HT-29 (cell line): ENCODE measurements at regions not wholly inside any gene's neighbourhood (a gene's known extent, or its start where the extent isn't known, plus 50 kb on each side); places are given as distances from the start of the nearest gene placed in this dataset.

Experiments
- DNase-seq: peaks from one replicate; pipeline ENCODE4 v3.0.0-alpha.2; 2015; ENCODE audit warnings: low spot score

DNA sequence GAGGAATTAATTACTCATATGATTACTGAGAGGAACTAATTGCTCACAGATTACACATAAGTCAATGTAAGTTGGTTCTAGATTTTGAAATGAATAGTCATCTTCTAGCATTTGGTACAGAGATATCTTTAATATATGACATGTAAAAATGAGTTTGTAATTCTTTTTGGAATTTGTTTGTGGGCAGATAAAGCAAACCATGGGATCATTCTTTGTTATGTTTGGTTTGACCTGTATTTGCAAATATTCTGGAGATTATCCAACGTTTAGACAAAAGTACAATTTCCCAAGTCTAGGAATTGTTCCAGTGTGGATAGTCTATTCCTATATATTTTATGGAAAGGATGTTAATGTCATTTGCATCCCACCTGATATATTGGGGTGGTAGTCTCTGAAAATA is 309.6 kb upstream of the EDNRB start:
- no peak for DNase-seq

GRCh38 chr13:78227709-78228108 is 309.1 kb upstream of the EDNRB start:
- no peak for DNase-seq

DNA sequence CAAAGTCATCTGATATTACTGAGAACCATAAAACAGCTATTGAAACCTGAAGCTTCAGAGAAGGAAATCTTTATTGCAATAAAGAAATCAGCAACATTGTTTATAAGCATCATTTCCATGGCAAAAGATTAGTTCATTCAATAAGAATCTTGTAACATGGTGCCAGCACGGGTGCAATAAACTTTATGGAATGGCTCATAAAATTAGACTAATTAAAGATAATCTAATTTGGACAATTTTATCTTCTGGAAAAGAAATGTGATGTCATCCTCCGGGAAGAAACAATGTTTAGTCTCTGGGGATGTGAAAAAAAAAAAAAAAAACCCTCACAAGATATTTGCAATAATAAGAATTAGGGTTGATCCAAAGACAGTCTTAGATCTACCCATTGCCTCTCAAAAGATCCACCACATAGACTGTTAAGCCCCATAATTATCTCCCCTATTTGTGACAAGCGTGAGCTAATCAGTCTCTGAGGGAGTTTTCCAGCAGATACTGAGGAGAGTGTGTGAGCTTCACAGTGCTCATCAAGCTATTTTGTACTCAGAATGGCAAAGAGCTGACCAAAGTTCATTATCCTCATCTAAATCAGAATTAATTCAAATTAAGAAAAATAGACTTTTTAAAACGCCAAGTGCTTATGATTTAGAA is 297.0 kb upstream of the EDNRB start:
- no peak for DNase-seq

- no peak for DNase-seq
Observed at GRCh38 chr13:78201411-78201810, 282.8 kb upstream of the EDNRB start.

- no peak for DNase-seq
Observed at GRCh38 chr13:78198821-78199220, 280.2 kb upstream of the EDNRB start.

GRCh38 chr13:78198419-78198818 is 279.8 kb upstream of the EDNRB start:
- no peak for DNase-seq

DNA sequence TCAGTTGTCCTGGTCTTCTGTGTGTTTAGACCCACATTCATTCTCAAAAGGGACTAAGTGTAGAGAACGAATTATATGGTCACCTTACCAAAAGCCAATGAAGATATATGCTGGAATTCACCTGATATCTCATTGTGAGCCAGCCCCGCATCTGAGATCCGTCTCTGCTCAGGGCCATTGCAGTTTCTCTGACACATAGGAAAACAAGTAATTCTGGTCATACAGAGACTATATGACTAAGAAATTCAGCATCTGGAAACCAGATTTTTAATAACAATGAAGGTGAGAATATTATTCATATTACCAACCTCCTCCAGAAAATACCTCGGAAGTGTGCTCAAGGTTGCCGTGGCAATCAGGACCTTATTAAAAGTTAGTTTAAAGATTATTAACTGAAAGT is 278.6 kb upstream of the EDNRB start:
- no peak for DNase-seq

DNA sequence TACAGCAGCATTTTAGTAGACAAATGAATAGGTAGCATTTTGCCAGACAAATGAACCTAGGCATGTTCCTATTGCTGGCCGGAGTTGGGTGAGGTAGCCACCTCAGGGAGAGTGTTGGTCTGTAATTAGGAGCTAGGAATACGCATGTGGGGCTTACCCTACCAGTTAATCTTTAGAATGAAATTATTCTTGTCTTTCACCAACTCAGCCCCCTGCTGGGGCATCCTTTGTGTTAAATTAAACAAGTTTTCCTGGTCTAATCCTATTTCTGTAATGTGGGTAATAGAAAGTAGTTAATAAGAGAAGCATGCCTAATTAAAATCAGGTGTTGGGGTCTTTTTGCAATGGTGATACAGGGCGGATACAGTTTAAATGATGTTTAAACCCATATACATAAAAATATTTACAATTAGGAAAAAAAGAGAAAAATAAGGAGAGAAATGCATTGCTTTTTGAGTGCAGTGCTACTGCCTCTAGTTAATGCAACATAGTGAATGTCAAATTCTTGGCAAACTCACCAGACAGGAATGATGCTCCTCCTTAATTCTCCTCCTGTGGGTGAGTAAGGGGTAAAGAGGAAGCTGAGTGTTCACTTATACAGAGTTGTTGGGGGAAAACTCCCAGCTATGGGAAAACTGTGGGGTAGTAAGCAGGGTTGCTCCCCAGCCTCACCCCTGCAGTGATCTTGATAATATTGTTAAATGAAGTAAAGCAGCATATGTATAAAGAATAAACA is 276.4 kb upstream of the EDNRB start:
- DNase-seq = no peak

GRCh38 chr13:78193846-78194245 is 275.2 kb upstream of the EDNRB start:
- no peak for DNase-seq

GRCh38 chr13:78192716-78193115 is 274.1 kb upstream of the EDNRB start:
- DNase-seq = no peak

DNA sequence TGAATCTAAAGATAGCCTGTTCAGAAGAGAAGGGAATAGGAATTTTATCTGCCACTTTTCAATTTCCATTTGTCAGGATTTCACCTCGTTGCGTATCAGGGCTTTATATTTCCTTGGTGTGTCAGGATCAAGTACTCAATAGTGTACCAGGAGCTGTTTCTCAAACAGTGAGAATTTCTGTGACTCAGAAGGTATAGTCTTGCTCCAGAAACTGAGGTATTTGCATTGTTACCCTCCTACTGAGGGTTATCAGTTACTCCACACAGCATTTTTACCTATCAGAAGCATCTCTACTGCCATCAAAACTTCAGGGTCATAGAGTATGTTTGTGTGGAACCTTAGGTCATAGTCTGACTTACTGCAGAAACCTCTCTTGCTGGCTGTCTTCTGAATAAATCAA is 271.7 kb upstream of the EDNRB start:
- DNase-seq = no peak

DNA sequence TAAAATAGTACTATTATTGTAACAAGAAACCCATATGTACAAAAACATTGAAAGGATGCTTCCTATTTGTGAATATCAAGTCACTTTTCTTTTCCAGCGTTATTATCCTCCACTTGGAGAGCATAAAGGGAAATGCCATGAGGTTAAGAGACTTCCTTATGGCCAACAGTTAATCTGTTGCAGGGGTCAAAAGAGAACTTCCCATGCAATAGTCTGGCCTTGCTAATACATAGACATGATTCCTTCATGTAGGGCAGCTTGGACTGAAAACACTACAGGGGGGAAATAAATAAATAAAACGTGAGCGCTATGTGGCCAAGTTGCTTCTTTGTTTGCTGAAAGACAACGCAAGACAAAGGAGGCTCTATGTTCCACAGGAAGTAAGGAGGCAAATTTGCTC is 269.1 kb upstream of the EDNRB start:
- DNase-seq = no peak

- no peak for DNase-seq
Observed at GRCh38 chr13:78185700-78186099, 267.1 kb upstream of the EDNRB start.

DNA sequence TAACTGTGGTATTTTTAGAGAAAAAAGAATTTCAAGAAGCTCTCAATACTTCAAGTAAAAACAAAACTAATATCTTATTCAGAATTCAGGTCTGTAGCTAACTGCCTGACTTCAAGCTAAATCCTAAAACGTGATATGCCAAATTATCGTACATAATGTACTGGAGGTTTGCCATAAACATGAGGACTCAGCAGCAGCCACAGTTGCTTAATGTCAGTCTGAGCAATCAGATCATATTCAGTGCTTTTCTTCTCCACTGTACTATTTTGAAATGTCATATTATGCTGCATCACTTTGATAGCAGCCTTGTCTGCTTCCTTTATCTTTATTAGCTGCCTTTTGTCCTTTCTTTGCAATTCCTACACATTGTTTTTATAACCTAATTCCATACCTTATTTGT is 265.1 kb upstream of the EDNRB start:
- no peak for DNase-seq

- DNase-seq = no peak
Observed at GRCh38 chr13:78182813-78183212, 264.2 kb upstream of the EDNRB start.

- no peak for DNase-seq
Observed at GRCh38 chr13:78177306-78177705, 258.7 kb upstream of the EDNRB start.

DNA sequence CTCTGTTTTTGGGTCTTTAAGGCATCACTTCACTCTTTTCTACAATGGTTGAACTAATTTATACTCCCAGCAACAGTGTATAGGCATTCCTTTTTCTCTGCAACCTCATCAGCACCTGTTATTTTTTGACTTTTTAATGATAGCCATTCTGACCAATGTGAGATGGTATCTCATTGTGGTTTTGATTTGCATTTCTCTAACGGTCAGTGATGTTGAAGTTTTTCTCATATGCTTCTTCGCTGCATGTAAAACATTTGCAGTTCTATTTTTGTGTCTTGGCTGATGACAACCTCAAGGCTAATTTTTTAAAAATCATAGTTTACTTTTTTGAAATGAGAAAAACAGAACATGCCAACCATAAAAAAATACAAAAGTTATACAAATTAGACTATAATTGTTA is 258.2 kb upstream of the EDNRB start:
- no peak for DNase-seq

GRCh38 chr13:78169386-78169785 is 250.8 kb upstream of the EDNRB start:
- DNase-seq = no peak

DNA sequence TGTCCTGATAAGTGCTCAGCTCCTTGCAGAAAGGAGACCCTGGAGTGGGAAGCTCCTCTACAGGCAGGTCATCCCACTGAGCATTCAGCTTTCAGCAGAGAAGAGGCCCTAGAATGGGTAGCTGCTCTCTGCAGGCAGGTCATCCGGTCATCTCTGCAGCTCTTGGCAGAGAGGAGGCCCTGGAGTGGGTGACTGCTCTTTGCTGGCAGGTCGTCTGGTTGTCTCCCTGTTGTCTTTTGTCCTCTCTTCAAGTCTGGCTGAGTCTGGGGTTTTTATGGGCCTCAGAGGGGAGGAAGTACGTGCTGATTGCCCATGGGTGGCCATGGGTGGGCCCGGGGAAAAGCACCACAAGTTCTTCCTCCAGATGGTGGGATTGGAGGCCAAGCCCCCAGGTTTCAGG is 250.3 kb upstream of the EDNRB start:
- no peak for DNase-seq

DNA sequence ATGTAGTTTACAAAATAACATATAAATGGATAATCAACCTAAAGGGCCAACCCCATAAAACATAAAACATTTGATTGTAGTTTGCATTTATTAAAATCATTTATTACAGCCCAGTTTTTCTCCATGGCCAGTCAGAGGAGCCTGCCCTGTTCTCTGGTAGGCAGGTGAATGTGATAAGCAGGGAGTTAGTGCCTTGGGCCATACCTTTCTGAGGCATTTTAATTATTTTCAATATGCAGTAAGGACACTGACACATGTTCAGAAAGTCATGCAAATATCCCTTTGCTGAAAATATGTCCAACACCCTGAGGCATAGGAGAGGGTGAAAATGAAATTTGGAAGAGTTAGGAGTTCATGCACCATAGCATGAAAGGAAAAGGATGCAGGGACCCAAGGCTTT is 242.6 kb upstream of the EDNRB start:
- no peak for DNase-seq

DNA sequence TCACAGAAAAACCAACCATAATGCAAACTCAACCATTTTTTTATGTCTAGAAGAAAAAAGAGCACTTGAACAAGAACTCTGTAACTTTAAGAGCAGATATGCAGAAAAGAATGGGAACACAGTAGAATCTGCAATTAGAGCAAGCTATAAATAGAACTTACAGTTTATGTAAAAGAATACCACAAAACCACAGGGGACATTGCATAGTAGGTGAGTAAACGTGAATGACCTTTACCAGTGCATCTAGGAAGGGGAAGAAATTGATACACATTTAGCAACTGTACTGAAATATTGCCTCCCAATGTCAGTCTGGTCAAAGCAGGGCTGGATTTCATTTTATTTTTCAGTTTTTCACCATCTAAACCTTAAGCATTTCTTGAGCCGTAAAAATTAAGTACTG is 242.2 kb upstream of the EDNRB start:
- DNase-seq = no peak

GRCh38 chr13:78152415-78152814 is 233.8 kb upstream of the EDNRB start:
- no peak for DNase-seq

DNA sequence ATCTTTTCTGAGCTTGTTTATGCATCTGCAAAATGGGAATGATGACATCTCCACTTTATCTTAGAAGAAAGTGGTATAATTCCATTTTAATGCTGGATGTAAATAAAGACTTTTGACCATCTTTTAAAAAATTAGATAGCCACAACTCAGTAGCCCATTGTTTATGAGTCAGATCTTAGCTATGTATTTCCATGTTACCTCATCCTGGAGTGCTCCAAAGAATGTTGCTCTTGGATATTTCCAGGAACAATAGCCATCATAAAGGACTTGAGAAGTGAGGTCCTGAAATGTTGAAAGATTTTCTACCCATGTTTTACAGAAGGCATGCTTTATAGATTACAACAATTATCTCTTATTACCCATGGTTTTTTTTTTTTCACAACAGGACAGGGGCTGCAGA is 229.3 kb upstream of the EDNRB start:
- DNase-seq = no peak

GRCh38 chr13:78145276-78145675 is 226.6 kb upstream of the EDNRB start:
- no peak for DNase-seq
